A673 (cell line): ENCODE measurements at regions not wholly inside any gene's neighbourhood (a gene's known extent, or its start where the extent isn't known, plus 50 kb on each side); places are given as distances from the start of the nearest gene placed in this dataset.

Source experiments
- EZH2 ChIP-seq: fragments of 200-600 bp; sonication (generic); IDR thresholded peaks from 2 replicates; pipeline ENCODE4 v1.6.1; 2017; ENCODE audit warnings: borderline replicate concordance, low read depth, mild to moderate bottlenecking, mixed read lengths, antibody characterized with exemption, low read length; ENCODE audit not compliant: poor library complexity, severe bottlenecking
- TF ChIP-seq, protein P1 (sequence below): fragments of 300-800, 200-600 bp; sonication (generic); conservative IDR thresholded peaks from 2 replicates; pipeline ENCODE4 v1.5.1; 2017; ENCODE audit warnings: low read depth, mild to moderate bottlenecking, antibody characterized with exemption, low read length, moderate library complexity, mixed read lengths

DNA sequence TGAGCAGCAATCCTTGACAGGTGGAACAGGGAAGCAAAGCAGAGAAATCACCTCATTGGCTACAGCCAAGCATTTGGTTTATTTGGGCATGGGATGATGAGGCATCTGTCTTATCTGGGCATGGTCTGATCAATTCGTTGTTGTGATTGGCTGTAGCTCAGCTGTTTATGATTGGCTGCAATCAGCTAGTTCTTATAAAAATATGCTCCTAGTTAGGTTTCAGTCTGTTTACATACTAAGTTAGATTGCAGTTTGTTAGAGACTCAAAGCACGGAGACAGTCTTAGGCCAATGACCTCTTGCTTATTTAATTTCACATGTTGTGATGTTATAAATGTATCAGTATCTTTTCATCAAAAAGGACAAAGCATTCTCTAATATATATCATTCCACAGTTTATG is 312.0 kb downstream of the PDGFC start:
- no peak for TF ChIP-seq EZH2
- TF ChIP-seq, protein P1, sequence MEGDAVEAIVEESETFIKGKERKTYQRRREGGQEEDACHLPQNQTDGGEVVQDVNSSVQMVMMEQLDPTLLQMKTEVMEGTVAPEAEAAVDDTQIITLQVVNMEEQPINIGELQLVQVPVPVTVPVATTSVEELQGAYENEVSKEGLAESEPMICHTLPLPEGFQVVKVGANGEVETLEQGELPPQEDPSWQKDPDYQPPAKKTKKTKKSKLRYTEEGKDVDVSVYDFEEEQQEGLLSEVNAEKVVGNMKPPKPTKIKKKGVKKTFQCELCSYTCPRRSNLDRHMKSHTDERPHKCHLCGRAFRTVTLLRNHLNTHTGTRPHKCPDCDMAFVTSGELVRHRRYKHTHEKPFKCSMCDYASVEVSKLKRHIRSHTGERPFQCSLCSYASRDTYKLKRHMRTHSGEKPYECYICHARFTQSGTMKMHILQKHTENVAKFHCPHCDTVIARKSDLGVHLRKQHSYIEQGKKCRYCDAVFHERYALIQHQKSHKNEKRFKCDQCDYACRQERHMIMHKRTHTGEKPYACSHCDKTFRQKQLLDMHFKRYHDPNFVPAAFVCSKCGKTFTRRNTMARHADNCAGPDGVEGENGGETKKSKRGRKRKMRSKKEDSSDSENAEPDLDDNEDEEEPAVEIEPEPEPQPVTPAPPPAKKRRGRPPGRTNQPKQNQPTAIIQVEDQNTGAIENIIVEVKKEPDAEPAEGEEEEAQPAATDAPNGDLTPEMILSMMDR = no peak
